IMR-90 (cell line): ENCODE measurements at regions not wholly inside any gene's neighbourhood (a gene's known extent, or its start where the extent isn't known, plus 50 kb on each side); places are given as distances from the start of the nearest gene placed in this dataset.

ENCODE experiments used
- ATAC-seq: fragments of 200-7000 bp; cut with Tn5 transposase; 2 replicates; pipeline ENCODE4 v1.9.1; 2020; ENCODE audit warnings: low read depth, mild to moderate bottlenecking, moderate library complexity
- BruUV-seq: library from RNA; stranded (reverse); fragments of 400-500 nt; replicated peaks from 2 replicates; lab custom pipeline; 2021; lab: Mats Ljungman, UMichigan
- CTCF ChIA-PET: fragments of 300-600 bp; formaldehyde crosslinking; extraction: SDS; loops from one replicate; lab custom pipeline; 2021; ENCODE audit warnings: antibody characterized with exemption; lab: Yijun Ruan, JAX
- POLR2A ChIA-PET: fragments of 300-600 bp; sonication (Branson Sonifier 250); formaldehyde crosslinking; loops from one replicate; lab custom pipeline; 2022; ENCODE audit warnings: antibody characterized with exemption; ENCODE audit not compliant: unreplicated experiment; lab: Charles Lee
- DNase-seq: peaks from one replicate; pipeline ENCODE4 v3.0.0; 2013
- H2AFZ ChIP-seq: replicated peaks from 2 replicates; pipeline ENCODE3; 2013; ENCODE audit warnings: low read length, mild to moderate bottlenecking; ENCODE audit not compliant: poor library complexity
- H2AK5ac ChIP-seq: 2 replicates; pipeline ENCODE4 v1.6.1; 2013; ENCODE audit warnings: low read depth, low read length, inconsistent platforms
- H2AK9ac ChIP-seq: replicated peaks from 2 replicates; pipeline ENCODE3; 2013; ENCODE audit warnings: mild to moderate bottlenecking, low read depth, low read length, moderate library complexity; ENCODE audit not compliant: poor library complexity
- H2BK120ac ChIP-seq: 2 replicates; pipeline ENCODE4 v1.6.1; 2013; ENCODE audit warnings: low read depth, low read length, inconsistent platforms
- H2BK15ac ChIP-seq: 3 replicates; pipeline ENCODE4 v1.6.1; 2013; ENCODE audit warnings: low read depth, low read length, inconsistent platforms
- H2BK20ac ChIP-seq: 2 replicates; pipeline ENCODE4 v1.6.1; 2013; ENCODE audit warnings: low read depth, mild to moderate bottlenecking, inconsistent platforms, low read length, moderate library complexity
- H2BK5ac ChIP-seq: 2 replicates; pipeline ENCODE4 v1.6.1; 2013; ENCODE audit warnings: mild to moderate bottlenecking, low read depth, low read length, inconsistent platforms; ENCODE audit not compliant: poor library complexity, severe bottlenecking
- H3K14ac ChIP-seq: replicated peaks from 2 replicates; pipeline ENCODE4 v1.6.1; 2013; ENCODE audit warnings: low read depth, low read length, inconsistent platforms
- H3K18ac ChIP-seq: 2 replicates; pipeline ENCODE4 v1.6.1; 2013; ENCODE audit warnings: low read depth, low read length, control low read depth
- H3K23ac ChIP-seq: 2 replicates; pipeline ENCODE4 v1.6.1; 2013; ENCODE audit warnings: low read depth, low read length, inconsistent platforms
- H3K27ac ChIP-seq: 2 replicates; pipeline ENCODE4 v1.5.1; 2013; ENCODE audit warnings: mild to moderate bottlenecking, control low read depth, low read length; ENCODE audit not compliant: insufficient read depth
- H3K27me3 ChIP-seq: 2 replicates; pipeline ENCODE4 v1.6.1; 2013; ENCODE audit warnings: low read length; ENCODE audit not compliant: control insufficient read depth, insufficient read depth
- H3K36me3 ChIP-seq: 2 replicates; pipeline ENCODE4 v1.6.1; 2013; ENCODE audit warnings: low read length, mixed read lengths; ENCODE audit not compliant: control insufficient read depth, insufficient read depth
- H3K4ac ChIP-seq: 2 replicates; pipeline ENCODE4 v1.6.1; 2013; ENCODE audit warnings: low read depth, low read length, inconsistent platforms
- H3K4me1 ChIP-seq: 2 replicates; pipeline ENCODE4 v1.6.1; 2013; ENCODE audit warnings: low read length, mixed read lengths; ENCODE audit not compliant: control insufficient read depth, insufficient read depth
- H3K4me2 ChIP-seq: 2 replicates; pipeline ENCODE4 v1.6.1; 2013; ENCODE audit warnings: low read depth, mild to moderate bottlenecking, control low read depth, low read length, moderate library complexity
- H3K4me3 ChIP-seq: 2 replicates; pipeline ENCODE4 v1.5.1; 2013; ENCODE audit warnings: low read depth, mild to moderate bottlenecking, control low read depth, low read length, moderate library complexity; ENCODE audit not compliant: insufficient read depth
- H3K56ac ChIP-seq: 2 replicates; pipeline ENCODE4 v1.6.1; 2013; ENCODE audit warnings: low read length, inconsistent platforms; ENCODE audit not compliant: insufficient read depth; ENCODE audit errors: extremely low read depth
- H3K79me1 ChIP-seq, 2 experiments: 2 replicates each; pipeline ENCODE4 v1.6.1; 2013; ENCODE audit warnings: low read length in 2 of 2, inconsistent platforms in 1 of 2, low read depth in 1 of 2
- H3K9ac ChIP-seq: 2 replicates; pipeline ENCODE4 v1.6.1; 2013; ENCODE audit warnings: low read depth, low read length, control low read depth
- H3K9me1 ChIP-seq: 2 replicates; pipeline ENCODE4 v1.6.1; 2013; ENCODE audit warnings: low read length, inconsistent platforms; ENCODE audit not compliant: insufficient read depth
- H3K9me3 ChIP-seq: 2 replicates; pipeline ENCODE4 v1.6.1; 2013; ENCODE audit warnings: low read length; ENCODE audit not compliant: control insufficient read depth, insufficient read depth
- H4K20me1 ChIP-seq: 2 replicates; pipeline ENCODE4 v1.6.1; 2013; ENCODE audit warnings: low read length, inconsistent platforms; ENCODE audit not compliant: insufficient read depth
- H4K5ac ChIP-seq: 2 replicates; pipeline ENCODE4 v1.6.1; 2013; ENCODE audit warnings: mild to moderate bottlenecking, low read depth, low read length, control low read depth
- H4K8ac ChIP-seq, 2 experiments: 2 replicates each; pipeline ENCODE4 v1.6.1; 2013; ENCODE audit warnings: low read depth in 2 of 2, low read length in 2 of 2, control low read depth in 1 of 2, inconsistent platforms in 1 of 2
- H4K91ac ChIP-seq: 2 replicates; pipeline ENCODE4 v1.6.1; 2013; ENCODE audit warnings: low read depth, low read length, inconsistent platforms; ENCODE audit not compliant: insufficient read depth
- CTCF ChIP-seq: conservative IDR thresholded peaks from 2 replicates; pipeline ENCODE4 v1.5.1; 2012; ENCODE audit warnings: mild to moderate bottlenecking, low read depth, low read length, improper control_type of control experiment
- MXI1 ChIP-seq: IDR thresholded peaks from 2 replicates; pipeline ENCODE4 v1.6.1; 2012; ENCODE audit warnings: low read depth, mild to moderate bottlenecking, low read length, moderate library complexity, borderline replicate concordance
- RAD21 ChIP-seq: IDR thresholded peaks from 2 replicates; pipeline ENCODE4 v1.6.1; 2012; ENCODE audit warnings: low read length, improper control_type of control experiment
- SMC3 ChIP-seq: fragments of 150-350 bp; IDR thresholded peaks from 2 replicates; pipeline ENCODE4 v1.6.1; 2016; ENCODE audit warnings: low read depth, mild to moderate bottlenecking, antibody characterized with exemption, low read length, moderate library complexity
- WGBS, 2 experiments: methylation state at CpG; one replicate each; pipeline versions ENCODE4 v1.1.5 to v1.1.7; 2013; ENCODE audit warnings: missing lambda C conversion rate in 2 of 2; ENCODE audit not compliant: insufficient read length in 1 of 2; ENCODE audit errors: extremely low coverage in 2 of 2; 5-methylcytosine and 5-hydroxymethylcytosine counted together
- dilution Hi-C: fragments of 300-500 bp; cut with HindIII; formaldehyde crosslinking; loops from one replicate; pipeline ENCODE4 v1.14.3; 2018; ENCODE audit warnings: low sequenced_read_pairs; ENCODE audit not compliant: unreplicated experiment
- in situ Hi-C: fragments of 300-500 bp; cut with MboI; formaldehyde crosslinking; loops from 3 replicates; pipeline ENCODE4 v1.14.3; 2019; ENCODE audit warnings: low sequenced_read_pairs, inconsistent platforms, mixed read lengths
- intact Hi-C: fragments of 100-400 bp; cut with micrococcal nuclease; formaldehyde crosslinking; loops from 2 replicates; pipeline ENCODE4 v1.10.0; 2022

GRCh38 chr2:217166241-217166850, 306.5 kb upstream of the TNP1 start:
- no peaks in the 10 kb centered on the region for H3K79me1 ChIP-seq
- H3K9me1 ChIP-seq = no peaks in the 10 kb centered on the region
- DNase-seq (peak; percentile 73), ATAC-seq (peak; percentile 49)
- intact Hi-C loops (loop anchor here (1.0 to 10.0 kb wide), 7 partner anchors 56 to 547 kb away; partner anchors contain the start of gene IGFBP5), in situ Hi-C loops (loop anchor here (10.0 to 25.0 kb wide), 3 partner anchors 348 to 546 kb away; partner anchors contain the start of gene IGFBP5), dilution Hi-C loops (loop anchor here (25.0 kb wide), 1 partner anchor 479 kb away; the partner anchor contains the start of gene IGFBP5)
- H2AK9ac ChIP-seq = no peak overlapping the region
- H4K20me1 ChIP-seq = no peaks in the 10 kb centered on the region
- H2AK5ac ChIP-seq = peak overlapping the region; percentile 99
- peak overlapping the region; percentile 79 for H3K14ac ChIP-seq
- peak overlapping the region; percentile 80; the same call in 2 of the 3 replicates for H2BK15ac ChIP-seq
- H3K4ac ChIP-seq = peak overlapping the region; percentile 92
- H2AFZ ChIP-seq = peak overlapping the region; percentile 46
- H3K18ac ChIP-seq = peak overlapping the region; percentile 99
- ChIA-PET CTCF (interaction anchor here (0.6 to 1.8 kb wide), 25 partner anchors 9 to 1830 kb away, joined by 3 to 12 read pairs (median 3); partner anchors contain the start of gene IGFBP5), POLR2A (interaction anchor here (0.6 to 1.1 kb wide), 5 partner anchors 152 to 475 kb away, joined by 3 to 13 read pairs (median 4); partner anchors contain the start of gene IGFBP5)
- H3K4me2 ChIP-seq = no peak overlapping the region
- peak overlapping the region; percentile 39 to 90 for H4K8ac ChIP-seq
- H3K4me3 ChIP-seq = no peak overlapping the region
- peaks cover 19% of the 10 kb centered on the region for H3K4me1 ChIP-seq
- no peaks in the 10 kb centered on the region for H3K27me3 ChIP-seq
- H2BK120ac ChIP-seq = peak overlapping the region; percentile 97
- H3K9ac ChIP-seq = peak overlapping the region; percentile 61; the same call in 1 of the 2 replicates
- H2BK20ac ChIP-seq = peak overlapping the region; percentile 98
- H3K36me3 ChIP-seq = no peaks in the 10 kb centered on the region
- no TSS peak for BruUV-seq
- TF ChIP-seq SMC3 = peak; percentile 85
- TF ChIP-seq CTCF = peak; percentile 66
- TF ChIP-seq MXI1 = no peak
- peak; percentile 85 for TF ChIP-seq RAD21
- peak overlapping the region; percentile 92 for H4K91ac ChIP-seq
- H3K56ac ChIP-seq = no peak overlapping the region; the same call in 1 of the 2 replicates
- H3K27ac ChIP-seq = peak overlapping the region; percentile 65
- H3K23ac ChIP-seq = 0 out of 2 replicates have a peak overlapping the region, but pooled peaks have one; percentile 34
- peak overlapping the region; percentile 97 for H2BK5ac ChIP-seq
- H3K9me3 ChIP-seq = no peaks in the 10 kb centered on the region
- peak overlapping the region; percentile 100 for H4K5ac ChIP-seq
- WGBS, 2 experiments = no CpG with 5 or more reads among the region's 3 CpGs
